NCI-H345 treated with DMSO at 0.1 percent for 48 hours (cell line): ENCODE measurements at regions not wholly inside any gene's neighbourhood (a gene's known extent, or its start where the extent isn't known, plus 50 kb on each side); places are given as distances from the start of the nearest gene placed in this dataset.
"Not testable (repeated sequence)": the region's sequence is repeated elsewhere in the genome, so short reads cannot be mapped to it uniquely, and the experiment has no call there.

Experiments
- DNase-seq: peaks from one replicate; lab custom pipeline; 2025; ENCODE audit not compliant: unreplicated experiment; lab: John Stamatoyannopoulos, UW

DNA sequence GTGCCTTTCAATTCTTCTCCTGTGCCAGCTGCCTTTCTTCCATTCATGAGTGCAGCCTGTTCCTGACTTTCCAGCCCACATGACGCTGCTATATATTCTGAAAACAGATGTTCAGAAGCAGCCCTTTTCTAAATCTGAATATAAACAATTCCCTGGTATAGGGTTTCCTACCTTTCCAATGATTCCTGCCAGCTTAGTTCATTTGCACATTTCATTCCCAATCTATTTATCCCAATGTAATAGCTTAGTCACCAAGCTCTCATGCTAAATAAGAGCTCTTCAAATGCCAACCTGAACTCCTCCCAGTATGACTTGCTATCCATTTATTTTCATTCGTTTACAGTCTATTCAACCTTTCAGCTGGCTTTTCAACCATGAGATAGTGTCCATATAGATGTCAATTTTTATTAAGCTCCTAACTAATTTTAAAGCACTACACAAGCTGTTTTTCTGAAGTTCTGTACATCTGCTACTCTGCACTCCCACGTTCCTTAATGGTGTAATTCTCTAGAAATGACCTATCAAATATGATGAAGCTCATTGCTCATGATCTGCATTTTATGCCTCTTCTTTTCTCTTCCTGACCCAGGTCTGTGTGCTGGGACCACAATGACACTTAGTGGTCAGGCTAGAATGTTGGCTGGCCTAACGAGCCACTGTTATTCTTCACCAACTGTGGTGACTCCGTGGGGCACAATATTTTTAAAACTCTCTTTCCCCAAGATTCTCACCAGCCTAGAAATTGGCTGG is 605.0 kb upstream of the TBL1XR1 start:
- DNase-seq = peak; percentile 95

DNA sequence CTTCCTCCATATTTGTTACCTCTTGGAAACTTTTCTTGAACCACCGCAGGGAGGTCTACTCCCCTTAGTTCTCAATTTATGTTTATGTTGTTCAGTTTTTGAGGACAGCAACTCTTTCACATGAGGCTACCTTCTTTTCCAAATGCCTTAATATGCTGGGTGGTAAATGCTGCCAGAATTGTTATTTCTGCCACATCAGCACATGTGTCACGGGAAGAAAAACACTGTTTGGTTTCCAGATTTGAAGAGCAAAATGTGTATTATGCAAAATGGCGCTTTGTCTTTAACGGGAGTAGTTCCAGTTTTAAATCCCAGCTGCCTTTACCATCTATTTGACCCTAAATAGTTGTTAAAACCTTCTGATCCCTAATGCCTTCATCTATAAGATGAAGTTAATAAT is 606.2 kb upstream of the TBL1XR1 start:
- no peak for DNase-seq

DNA sequence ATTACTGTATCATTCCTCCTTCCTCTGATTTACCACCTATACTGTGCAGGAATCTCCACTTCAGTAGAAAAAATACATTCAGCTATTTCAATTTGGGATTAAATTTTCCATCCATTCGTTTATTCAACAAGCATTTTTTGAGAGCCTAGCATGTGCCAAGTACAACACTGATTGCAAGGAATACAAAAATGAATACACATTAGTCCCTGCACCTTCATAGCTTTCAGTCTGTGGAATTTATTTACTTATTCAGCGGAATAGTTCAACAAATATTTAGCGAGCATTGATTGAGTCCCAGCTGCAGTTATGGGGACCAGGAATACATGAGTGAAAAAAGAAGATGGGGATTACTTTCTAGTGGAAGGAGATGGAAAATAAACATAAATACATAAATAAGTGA is 606.8 kb upstream of the TBL1XR1 start:
- DNase-seq = no peak

DNA sequence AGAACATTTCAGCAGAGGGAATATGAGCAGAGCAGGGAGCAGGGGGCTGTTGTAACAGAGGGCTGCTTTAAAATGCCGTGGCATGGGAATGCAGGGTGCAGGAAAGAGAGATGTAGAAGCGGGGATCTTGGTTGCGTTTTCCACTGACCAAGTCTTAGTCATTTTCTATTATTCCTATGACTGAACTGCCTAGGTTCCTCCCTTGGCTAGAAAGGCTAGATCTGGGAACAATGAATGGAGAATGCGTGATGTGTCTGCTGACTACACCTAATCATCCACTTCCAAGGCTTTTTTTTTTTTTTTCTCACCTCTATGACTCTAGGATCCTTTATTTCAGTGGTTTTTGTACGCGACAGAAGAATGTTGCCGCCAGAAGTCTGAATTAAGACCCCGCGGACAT is 607.4 kb upstream of the TBL1XR1 start:
- no peak for DNase-seq

DNA sequence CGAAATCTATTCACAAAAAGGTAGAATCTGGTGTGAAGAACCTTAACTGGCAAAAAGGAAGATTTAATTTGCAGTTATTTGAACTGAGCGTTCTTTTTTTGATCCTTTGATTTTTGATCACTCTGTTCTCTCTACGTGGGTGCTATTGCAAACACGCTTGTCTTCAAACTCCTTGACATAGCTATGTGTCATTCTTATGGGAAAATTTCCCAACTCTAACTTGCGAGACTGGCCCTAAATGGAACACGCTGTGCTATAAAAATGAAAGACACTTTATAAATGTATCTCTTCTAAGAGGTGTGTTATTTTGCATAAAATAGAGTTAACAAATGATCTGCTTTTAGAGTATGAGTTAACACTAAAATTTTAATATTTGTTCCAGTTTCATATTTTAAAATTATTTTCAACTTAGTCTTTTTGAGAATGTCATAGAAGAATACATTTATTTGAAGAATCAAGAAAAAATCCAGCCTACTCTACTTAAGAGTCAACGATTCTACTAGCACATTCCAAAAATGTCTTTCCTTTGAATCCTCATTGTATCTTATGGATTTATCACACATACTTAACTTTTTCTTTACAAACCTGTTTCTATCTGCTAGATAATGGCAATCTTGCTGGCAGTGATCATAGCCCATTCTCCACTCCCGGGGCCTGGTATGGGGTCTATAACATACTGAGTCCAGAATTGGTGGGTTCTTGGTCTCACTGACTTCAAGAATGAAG is 610.0 kb upstream of the TBL1XR1 start:
- no peak for DNase-seq

DNA sequence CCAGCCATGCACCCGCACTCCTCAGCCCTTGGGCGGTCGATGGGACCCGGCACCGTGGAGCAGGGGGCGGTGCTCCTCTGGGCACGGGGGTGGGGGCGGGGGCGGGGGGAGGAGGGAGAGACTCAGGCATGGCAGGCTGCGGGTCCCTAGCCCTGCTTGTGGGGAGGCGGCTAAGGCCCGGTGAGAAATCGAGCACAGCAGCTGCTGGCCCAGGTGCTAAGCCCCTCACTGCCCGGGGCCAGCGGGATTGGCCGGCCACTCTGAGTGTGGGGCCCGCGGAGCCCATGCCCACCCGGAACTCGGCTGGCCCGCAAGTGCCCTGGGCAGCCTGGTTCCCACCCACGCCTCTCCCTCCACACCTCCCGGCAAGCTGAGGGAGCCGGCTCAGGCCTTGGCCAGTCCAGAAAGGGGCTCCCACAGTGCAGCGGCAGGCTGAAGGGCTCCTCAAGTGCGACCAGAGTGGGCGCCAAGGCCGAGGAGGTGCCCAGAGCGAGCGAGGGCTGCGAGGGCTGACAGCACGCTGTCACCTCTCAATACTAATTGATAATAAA is 611.7 kb upstream of the TBL1XR1 start:
- DNase-seq = not testable (repeated sequence)

DNA sequence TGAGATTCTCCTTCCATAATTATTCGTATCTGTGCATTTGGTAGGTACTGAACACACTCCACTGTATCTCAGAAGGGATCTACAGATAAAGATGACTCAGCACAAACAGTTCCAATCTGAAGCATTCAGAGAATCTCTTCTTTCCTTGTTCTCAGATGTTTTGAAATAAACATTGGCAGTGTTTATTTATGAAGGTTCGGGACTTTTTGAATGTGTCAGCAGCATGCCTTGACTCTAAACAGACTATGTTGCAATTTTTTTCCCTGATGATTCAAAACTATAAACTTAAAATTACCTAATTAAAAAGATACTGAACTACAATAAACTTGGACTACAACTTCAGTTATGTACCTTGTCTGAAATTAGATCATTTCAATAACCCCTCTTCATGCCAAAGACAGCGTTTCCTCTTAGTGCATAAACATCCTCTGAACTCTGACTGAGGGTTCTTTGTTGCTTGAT is 612.9 kb upstream of the TBL1XR1 start:
- no peak for DNase-seq

DNA sequence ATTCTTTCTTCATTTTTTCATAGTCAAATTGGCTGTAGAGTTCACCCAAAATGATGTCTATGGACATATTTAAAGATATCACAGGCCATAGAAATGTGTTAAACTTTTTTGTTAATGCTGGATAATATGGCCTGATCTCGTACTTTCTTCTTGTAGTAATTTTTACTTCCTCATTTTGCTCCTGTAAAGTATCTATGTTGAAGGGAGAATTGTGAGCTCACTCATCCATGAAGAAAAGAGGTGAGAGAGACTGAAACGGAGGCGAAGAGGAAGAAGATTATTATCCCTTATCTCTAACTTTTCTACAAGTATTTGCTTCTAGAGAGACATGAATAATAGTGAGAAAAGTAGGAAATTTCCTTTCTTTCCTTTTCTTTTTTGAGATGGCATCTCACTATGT is 613.8 kb upstream of the TBL1XR1 start:
- DNase-seq = no peak

DNA sequence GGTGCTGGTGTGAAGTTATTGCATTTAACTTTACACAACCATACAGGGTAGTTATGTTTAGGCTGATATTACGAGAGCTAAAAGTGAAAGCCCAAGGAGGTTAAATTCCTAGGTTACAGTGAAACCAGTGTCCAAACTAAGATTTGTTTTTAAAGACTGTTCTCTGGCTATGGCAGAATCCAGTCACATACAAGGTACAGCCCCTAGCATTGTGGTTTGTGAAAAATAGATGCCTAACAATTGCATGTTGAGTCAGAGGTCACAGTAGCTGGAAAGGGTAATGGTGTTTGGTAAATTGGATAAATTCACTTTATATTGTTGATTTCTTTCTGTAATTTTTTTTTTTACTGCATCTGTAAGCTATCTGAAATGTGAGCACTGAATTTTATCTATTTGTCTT is 614.6 kb upstream of the TBL1XR1 start:
- no peak for DNase-seq

DNA sequence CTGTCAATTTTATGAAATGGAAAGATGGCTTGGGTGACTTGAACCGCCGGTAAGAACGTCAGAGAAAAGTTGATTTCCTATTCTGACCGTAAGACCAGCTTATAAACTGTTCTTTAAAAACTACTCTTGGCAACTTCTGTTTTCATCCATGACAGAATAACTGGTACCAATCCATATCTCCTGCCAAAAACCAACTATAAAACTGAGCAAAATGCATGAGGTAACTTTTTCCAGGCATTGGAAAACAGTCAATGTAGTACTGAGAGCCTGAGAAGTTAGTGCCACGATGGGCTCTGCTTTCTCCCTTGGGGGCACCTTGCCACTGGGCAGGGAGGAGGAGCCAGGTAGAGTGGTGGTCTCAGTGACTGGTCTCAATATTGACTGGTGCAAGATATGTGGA is 615.2 kb upstream of the TBL1XR1 start:
- DNase-seq = no peak

DNA sequence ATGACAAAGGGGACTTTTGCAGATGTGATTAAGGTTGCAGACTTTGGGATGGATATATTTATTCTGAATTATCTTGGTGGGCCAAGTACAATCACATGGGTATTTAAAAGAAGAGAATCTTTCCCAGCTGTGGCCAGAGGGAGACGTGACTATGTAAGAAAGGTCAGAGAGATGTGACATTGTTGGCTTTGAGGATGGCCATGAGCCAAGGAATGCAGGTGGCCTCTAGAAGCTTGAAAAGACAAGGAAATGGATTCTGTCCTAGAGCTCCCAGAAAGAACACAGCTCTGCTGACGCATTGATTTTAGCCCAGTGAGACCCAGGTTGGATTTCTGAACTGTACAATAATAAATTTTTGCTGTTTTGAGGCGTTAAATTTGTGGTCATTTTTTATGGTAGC is 616.0 kb upstream of the TBL1XR1 start:
- no peak for DNase-seq

DNA sequence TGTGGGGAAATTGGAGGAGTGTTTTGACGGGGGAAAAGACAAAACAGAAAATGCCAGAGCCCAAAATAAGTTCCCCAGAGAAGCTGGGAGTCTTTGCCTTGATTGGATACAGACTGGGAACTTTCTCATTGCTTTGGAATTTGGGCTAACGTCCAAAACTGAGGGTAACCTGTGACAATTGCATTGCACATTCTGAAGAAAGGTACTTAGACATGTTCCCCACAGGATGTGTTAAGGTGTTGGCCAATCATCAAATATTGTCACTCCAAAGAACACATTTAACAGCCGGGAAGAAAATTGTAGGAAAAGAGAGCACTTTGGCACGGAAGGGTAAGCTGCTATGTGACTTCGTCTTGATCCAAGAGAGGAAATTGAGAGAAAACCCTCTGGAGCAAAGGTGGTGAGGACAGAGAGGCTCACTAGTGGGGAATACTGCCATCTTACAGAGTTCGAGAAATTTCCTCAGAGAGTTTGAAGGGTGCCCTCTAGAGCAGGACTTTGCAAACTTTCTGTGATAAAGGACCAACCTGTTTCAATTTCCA is 619.5 kb upstream of the TBL1XR1 start:
- no peak for DNase-seq

DNA sequence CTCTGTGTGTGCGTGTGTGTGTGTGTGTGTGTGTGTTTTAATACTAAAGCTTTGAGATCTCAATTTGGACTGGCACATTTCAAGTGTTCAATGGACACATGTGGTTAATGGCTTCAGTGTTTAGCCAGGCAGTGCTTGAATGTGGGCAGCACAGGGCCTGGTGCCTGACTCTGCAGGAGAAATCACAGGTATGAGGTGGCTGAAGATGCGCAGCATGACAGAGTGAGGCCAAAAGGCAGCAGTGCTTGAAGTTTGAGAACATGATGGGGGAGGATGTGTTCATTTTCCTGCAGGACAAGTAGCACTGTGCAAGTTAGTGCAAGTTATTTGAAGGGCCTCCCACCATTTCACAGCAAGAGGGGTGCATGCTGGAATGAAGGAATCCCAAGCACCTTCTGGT is 620.5 kb upstream of the TBL1XR1 start:
- no peak for DNase-seq

DNA sequence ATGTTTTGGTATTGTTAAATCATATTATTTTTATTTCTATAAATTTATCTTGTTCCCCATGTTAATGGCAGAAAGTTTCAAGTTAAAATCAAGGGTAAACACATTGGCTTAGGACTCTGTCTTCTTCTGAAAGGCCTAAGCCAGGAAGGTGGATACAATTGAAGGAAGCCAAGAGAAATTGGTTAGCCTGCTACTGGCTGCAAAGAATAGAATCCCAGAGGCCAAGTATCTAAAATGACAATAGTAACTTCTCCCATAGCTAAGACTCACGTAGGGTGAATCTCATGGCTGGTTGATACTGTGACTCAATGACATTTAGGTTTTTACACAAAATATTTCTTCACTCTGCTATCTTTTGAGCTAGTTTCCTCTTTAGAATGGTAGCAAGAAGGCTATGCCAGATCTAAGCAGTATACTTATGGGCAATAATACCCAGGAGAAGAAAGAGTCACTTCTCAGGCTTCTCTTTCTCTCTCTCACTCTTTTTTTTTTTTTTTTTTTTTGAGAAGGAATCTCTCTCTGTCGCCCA is 621.5 kb upstream of the TBL1XR1 start:
- DNase-seq = no peak

DNA sequence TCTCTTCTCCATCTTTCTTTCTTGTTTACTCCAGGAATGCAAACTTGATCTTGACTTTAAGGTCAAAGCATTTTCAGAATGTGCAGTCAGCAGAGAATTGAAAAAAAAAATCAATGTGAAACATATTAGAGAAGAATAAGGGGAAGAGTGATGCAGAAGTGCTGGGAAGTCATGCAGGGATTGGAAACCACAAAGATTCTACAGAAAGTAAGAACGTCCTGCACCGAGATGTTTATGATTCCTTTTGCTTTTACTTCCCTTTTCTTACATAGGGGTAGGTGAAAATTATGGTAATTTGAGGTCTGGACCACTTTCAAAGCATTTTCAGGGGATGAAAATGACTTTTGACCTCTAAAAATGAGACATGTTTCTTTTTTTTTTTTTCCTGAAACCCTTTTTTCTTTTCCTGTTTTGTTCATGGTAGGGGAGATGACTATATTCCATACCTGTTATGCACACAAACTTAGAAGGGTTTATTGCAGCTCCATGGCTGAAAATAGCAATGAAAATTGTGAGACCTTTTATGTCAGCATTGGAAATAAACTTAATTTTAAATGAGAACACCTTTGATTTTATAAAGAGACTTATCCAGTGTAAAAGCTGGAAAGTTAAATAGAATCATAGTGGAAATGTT is 623.5 kb upstream of the TBL1XR1 start:
- no peak for DNase-seq

DNA sequence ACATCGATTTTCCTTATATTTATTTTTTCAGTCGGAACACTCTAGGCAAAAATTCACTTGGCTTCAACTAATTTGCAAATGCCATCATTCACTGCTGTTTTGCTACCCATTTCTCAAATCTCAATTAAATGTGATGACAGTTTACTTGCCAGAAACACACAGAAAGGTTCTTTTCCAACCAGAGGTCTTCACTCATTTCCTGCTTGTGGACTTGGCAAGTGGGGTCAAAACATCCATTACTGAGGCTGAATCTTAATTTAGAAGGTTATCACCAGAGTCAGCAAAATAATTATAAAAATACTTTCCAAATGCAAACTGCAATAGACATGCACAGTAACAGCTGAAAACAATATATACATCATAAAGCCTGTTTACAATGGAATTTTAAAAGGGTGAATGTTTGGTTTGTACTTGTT is 625.4 kb upstream of the TBL1XR1 start:
- DNase-seq = no peak

DNA sequence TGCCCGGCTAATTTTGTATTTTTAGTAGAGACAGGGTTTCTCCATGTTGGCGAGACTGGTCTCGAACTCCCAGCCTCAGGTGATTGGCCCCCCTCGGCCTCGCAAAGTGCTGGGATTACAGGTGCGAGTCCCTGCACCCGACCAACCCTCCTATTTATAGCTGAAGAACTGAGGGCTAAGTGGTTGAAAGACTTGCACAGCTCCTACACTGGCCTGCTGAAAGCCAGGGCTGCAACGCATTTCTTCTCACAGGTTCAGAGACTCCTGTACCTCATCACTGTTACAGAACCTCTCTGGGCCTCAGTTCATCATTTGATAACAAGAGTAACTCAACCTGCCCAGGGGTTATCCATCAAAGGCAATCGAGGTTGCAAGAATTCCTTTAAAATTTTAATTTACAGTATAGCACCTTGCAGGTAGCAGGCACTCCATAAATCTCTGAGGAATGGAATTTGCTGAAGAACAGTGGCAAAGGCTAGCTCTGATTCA is 626.5 kb upstream of the TBL1XR1 start:
- DNase-seq = no peak

DNA sequence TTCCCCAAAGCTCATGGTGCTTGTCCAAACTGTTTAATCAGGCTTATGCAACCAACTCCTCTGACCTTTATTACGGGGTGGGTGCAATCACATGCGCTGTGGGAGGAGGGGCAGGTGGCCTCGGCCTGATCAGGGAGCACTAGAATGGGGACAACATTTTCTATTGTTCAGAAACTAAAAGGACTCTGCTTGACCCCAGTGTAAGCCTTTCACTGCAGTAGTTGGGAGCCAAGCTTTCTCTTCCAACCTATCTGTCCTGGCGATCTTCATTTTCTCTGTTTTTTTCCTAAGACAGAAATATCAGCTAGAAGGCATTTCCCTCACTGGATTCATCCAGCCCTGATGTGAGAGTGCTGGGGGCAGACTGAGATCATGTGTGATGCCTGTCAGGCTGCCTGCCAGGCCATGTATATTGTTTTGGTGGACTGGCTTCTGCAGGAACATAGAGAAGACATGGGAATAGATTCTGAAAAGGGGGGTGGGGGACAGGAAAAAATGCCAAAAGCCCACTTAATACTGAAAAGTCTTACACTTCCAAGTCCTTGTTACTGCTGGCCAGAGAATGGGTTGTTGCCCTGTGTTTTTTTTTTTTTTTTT is 627.0 kb upstream of the TBL1XR1 start:
- DNase-seq = peak; percentile 45

DNA sequence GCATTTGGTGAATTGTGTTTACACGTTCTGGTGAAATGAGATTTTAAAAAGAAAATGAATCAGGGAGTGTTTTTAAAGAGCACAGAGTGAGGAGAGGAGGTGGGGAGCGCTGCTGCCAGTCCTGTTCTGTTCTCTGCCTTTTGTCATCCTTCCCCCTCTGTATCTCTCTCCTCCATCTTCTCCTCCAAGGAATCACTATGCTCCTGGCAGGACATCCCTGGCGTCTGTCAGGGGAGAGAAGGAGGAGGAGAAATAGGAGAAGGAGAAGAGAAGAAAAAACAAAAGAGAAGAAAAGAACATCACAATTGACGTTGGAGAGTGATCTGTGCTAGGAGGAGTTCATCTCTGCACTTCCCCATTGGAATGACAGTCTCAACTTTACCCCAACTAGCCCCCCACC is 627.6 kb upstream of the TBL1XR1 start:
- DNase-seq = peak; percentile 53

DNA sequence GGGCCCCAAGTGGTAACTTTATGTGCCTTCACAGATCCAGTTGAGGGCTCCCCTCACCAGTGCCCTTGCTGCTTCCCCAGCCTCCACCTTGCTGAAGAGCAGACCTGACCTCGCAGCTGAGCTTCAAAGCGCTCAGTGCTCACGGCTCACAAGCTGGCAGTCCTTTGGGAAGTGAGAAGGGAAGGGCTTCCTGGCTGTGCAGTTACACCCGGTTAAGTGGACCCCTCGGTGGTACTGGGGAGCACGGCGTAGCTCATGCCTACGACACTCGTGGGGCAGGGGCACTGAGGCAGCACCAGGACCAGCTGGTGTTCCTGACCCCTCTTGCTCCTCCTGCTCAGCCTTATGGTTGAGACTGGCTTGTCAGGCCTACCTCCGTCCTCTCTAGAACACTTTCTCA is 629.0 kb upstream of the TBL1XR1 start:
- no peak for DNase-seq
